Vagina (tissue), 2 donors: ENCODE measurements at regions not wholly inside any gene's neighbourhood (a gene's known extent, or its start where the extent isn't known, plus 50 kb on each side); places are given as distances from the start of the nearest gene placed in this dataset.

Experiments
- DNase-seq, 2 donors: peaks; one replicate each; pipeline ENCODE4 v3.0.0-alpha.2; 2017; ENCODE audit errors: extremely low spot score in 2 of 2
- H3K27ac ChIP-seq: fragments of 200-600 bp; sonication (generic); one replicate; pipeline ENCODE4 v1.5.1; 2019
- H3K27me3 ChIP-seq: fragments of 200-600 bp; sonication (generic); one replicate; pipeline ENCODE4 v1.5.1; 2019
- H3K36me3 ChIP-seq, 2 donors: fragments of 200-600 bp; sonication (generic); one replicate each; pipeline ENCODE4 v1.5.1; 2017 to 2019
- H3K4me1 ChIP-seq: fragments of 200-600 bp; sonication (generic); one replicate; pipeline ENCODE4 v1.5.1; 2019
- H3K4me3 ChIP-seq, 2 donors: fragments of 200-600 bp; sonication (generic); 1 replicate in 1 of 2; 2 replicates in 1 of 2; pipeline ENCODE4 v1.5.1; 2016 to 2019
- H3K9me3 ChIP-seq: fragments of 200-600 bp; sonication (generic); one replicate; pipeline ENCODE4 v1.5.1; 2019
- POLR2A ChIP-seq, 2 donors: fragments of 450-650 bp; IDR thresholded peaks; one replicate each; pipeline ENCODE4 v1.6.1; 2017; ENCODE audit warnings: antibody characterized with exemption in 2 of 2, mild to moderate bottlenecking in 2 of 2, moderate library complexity in 2 of 2
- POLR2AphosphoS5 ChIP-seq, 2 donors: sonication (generic); formaldehyde crosslinking; IDR thresholded peaks; one replicate each; pipeline ENCODE4 v1.9.0; 2017; ENCODE audit warnings: antibody characterized with exemption in 2 of 2, mild to moderate bottlenecking in 2 of 2, low read depth in 1 of 2; ENCODE audit not compliant: insufficient read depth in 1 of 2
- intact Hi-C: fragments of 100-400 bp; cut with DNase I; formaldehyde crosslinking; loops from one replicate; pipeline ENCODE4 v1.15.1; 2023
- TF ChIP-seq, protein P1 (sequence below), 3 experiments: fragments of 450-650 bp in 2 of 3; fragments of 200-600 bp in 1 of 3; sonication (generic) in 1 of 3; IDR thresholded peaks; one replicate each; pipeline ENCODE4 v1.5.1; 2017 to 2019; ENCODE audit warnings: antibody characterized with exemption in 3 of 3, mild to moderate bottlenecking in 2 of 3, moderate library complexity in 2 of 3

DNA sequence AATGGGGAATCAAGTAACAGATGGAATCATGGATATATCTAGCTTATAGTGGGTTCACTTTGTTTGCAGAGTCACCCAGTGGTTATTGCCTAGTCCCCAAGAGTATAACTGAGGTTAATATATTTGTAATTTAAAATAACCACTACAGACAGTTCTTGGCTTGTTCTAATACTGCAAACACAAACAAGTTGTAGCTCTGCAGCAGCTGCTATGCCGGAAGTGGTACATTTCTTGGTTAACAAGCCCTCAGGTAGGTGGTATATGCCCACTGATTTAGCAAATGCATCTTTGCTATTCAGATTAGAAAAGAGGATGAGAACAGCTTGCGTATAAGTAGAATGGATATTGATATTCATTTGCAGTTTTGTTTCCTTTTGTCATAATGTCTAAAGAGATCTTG lies 984.2 kb downstream of the SQOR start:
- no peaks in the 10 kb centered on the region for H3K4me1 ChIP-seq
- DNase-seq = no peak
- H3K27me3 ChIP-seq = no peaks in the 10 kb centered on the region
- H3K27ac ChIP-seq = no peak overlapping the region
- H3K36me3 ChIP-seq = no peaks in the 10 kb centered on the region
- H3K9me3 ChIP-seq = no peaks in the 10 kb centered on the region
- H3K4me3 ChIP-seq = no peak overlapping the region
- intact Hi-C loops = no loop called here
- TF ChIP-seq POLR2A (IDR thresholded peaks at IDR 0.05) (no peak), POLR2AphosphoS5 (IDR thresholded peaks at IDR 0.05; ENCODE audit: insufficient read depth in 1 of 2, low read depth in 1 of 2) (no peak)
- TF ChIP-seq, protein P1, sequence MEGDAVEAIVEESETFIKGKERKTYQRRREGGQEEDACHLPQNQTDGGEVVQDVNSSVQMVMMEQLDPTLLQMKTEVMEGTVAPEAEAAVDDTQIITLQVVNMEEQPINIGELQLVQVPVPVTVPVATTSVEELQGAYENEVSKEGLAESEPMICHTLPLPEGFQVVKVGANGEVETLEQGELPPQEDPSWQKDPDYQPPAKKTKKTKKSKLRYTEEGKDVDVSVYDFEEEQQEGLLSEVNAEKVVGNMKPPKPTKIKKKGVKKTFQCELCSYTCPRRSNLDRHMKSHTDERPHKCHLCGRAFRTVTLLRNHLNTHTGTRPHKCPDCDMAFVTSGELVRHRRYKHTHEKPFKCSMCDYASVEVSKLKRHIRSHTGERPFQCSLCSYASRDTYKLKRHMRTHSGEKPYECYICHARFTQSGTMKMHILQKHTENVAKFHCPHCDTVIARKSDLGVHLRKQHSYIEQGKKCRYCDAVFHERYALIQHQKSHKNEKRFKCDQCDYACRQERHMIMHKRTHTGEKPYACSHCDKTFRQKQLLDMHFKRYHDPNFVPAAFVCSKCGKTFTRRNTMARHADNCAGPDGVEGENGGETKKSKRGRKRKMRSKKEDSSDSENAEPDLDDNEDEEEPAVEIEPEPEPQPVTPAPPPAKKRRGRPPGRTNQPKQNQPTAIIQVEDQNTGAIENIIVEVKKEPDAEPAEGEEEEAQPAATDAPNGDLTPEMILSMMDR (IDR thresholded peaks at IDR 0.05) = no peak

DNA sequence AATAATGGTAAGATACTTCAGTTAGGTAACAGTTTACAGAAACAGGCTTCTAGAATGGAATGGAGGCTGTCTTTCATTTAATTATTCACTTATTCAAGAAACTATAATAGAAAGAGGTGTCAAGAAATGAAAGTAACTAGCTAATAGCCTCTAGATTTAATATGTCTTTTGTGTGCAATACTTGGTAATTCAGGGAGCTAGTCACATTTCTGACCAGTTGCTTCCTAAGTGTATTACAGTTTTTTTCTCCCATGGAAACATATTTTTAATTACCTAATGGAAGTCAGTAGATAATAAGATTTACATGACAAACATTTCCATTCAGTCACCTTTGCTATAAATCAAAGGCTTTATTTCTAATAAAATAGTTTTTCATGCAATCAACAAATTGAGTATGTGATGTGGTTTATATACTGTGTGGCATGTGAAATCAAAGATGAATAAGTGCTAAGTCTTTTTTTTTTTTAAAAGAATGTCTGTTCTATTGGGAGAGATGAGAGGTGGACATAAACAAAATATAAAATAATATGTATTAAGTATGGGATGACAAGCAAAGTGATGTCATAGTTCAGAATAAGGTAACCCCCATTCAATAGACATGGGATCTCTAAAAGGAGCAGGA lies 985.7 kb downstream of the SQOR start:
- no peaks in the 10 kb centered on the region for H3K9me3 ChIP-seq
- DNase-seq = no peak
- no peaks in the 10 kb centered on the region for H3K36me3 ChIP-seq
- TF ChIP-seq, protein P1 (IDR thresholded peaks at IDR 0.05) = no peak
- TF ChIP-seq POLR2AphosphoS5 (IDR thresholded peaks at IDR 0.05; ENCODE audit: insufficient read depth in 1 of 2, low read depth in 1 of 2) (no peak), POLR2A (IDR thresholded peaks at IDR 0.05) (no peak)
- intact Hi-C loops = no loop called here
- no peaks in the 10 kb centered on the region for H3K4me1 ChIP-seq
- no peaks in the 10 kb centered on the region for H3K27me3 ChIP-seq
- H3K4me3 ChIP-seq = no peak overlapping the region
- no peak overlapping the region for H3K27ac ChIP-seq

DNA sequence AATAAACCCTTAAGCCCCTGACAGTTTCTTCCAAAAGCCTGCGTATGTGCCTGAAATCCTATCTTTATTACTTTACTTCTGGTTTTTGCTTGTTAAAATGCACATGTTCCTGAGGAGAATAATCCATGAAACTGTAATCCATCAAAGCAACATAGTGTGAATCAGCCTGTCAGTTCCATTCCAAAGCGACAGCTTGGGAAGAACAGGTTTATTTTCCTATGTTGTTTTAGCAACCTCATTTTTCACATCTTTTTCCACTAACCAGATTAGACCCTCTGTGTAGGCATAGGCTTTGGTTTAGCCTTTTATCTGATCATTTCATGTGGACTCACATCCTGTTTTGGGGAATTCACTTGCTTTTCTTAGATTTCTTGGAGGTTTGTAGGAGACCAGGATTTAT lies 988.0 kb downstream of the SQOR start:
- no peaks in the 10 kb centered on the region for H3K4me1 ChIP-seq
- TF ChIP-seq, protein P1 (IDR thresholded peaks at IDR 0.05) = no peak
- TF ChIP-seq POLR2AphosphoS5 (IDR thresholded peaks at IDR 0.05; ENCODE audit: insufficient read depth in 1 of 2, low read depth in 1 of 2) (no peak), POLR2A (IDR thresholded peaks at IDR 0.05) (no peak)
- no peak overlapping the region for H3K27ac ChIP-seq
- H3K4me3 ChIP-seq = no peak overlapping the region
- DNase-seq = no peak
- intact Hi-C loops = no loop called here
- no peaks in the 10 kb centered on the region for H3K9me3 ChIP-seq
- H3K36me3 ChIP-seq = no peaks in the 10 kb centered on the region
- H3K27me3 ChIP-seq = no peaks in the 10 kb centered on the region

DNA sequence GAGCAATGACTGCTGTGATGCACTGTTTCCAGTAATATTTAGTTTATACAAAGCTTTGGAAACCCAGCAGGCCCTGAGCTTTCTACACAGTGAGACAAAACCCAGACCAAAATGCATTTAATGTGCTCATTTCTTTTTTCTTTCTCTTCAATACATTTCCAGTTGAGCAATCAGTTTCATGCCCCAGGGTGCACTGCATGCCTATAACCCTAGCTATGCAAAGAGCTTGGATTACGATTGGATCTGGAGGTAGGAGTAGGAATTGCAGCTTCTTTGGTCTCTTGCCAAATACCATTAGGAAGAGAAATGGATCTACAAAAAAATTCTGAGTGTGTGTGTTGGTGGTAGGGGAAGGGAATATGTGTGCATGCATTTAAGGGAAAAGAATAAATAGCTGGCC lies 1001.4 kb downstream of the SQOR start:
- no peaks in the 10 kb centered on the region for H3K27me3 ChIP-seq
- intact Hi-C loops = no loop called here
- DNase-seq = no peak
- H3K27ac ChIP-seq = no peak overlapping the region
- H3K36me3 ChIP-seq = no peaks in the 10 kb centered on the region
- no peak overlapping the region for H3K4me3 ChIP-seq
- TF ChIP-seq POLR2A (IDR thresholded peaks at IDR 0.05) (no peak), POLR2AphosphoS5 (IDR thresholded peaks at IDR 0.05; ENCODE audit: insufficient read depth in 1 of 2, low read depth in 1 of 2) (no peak)
- TF ChIP-seq, protein P1 (IDR thresholded peaks at IDR 0.05) = no peak
- H3K4me1 ChIP-seq = no peaks in the 10 kb centered on the region
- no peaks in the 10 kb centered on the region for H3K9me3 ChIP-seq
